ENCODE measurements at regions not wholly inside any gene's neighbourhood (a gene's known extent, or its start where the extent isn't known, plus 50 kb on each side); places are given as distances from the start of the nearest gene placed in this dataset.

DNA sequence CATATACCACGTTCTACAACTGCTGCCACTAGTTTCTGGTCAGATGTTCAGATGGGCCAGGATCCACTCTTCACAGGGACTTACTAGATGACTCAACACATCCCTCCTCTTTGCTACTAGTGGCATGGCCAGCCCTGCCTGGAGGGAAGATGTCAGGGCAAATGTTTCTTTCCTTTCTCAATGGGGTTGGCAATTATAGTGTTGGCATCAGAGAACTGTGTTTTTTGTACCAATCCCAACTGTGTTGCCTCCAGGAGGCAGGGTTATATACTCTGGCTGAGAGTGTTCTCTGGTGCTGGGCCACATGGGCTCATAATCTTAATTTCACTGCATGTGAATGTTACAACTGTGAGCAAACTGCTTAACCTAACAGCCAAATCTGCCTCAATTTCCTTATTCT is 69.9 kb upstream of the AVPR1A start:
- FAIRE-seq (no peak), DNase-seq (ENCODE audit: low read depth, low spot score) (no peak)
- Histone ChIP-seq H3K27me3 (ENCODE audit: control insufficient read depth in 2 of 2, insufficient read depth in 2 of 2, low read length in 2 of 2) (no peaks in the 10 kb centered on the region), H3K4me3 (replicated peaks in 1 of 3; ENCODE audit: insufficient read depth in 1 of 3, low read depth in 1 of 3, low read length in 3 of 3) (no peak overlapping the region), H3K36me3 (ENCODE audit: control insufficient read depth in 2 of 2, extremely low read depth in 1 of 2, insufficient read depth in 2 of 2, low read length in 2 of 2) (no peaks in the 10 kb centered on the region), H3K27ac (ENCODE audit: insufficient read depth, low read depth, low read length) (no peak overlapping the region), H3K9me1 (replicated peaks; ENCODE audit: control insufficient read depth, extremely low read depth, insufficient read depth, low read length) (no peaks in the 10 kb centered on the region), H3K4me2 (ENCODE audit: insufficient read depth, low read length) (no peak overlapping the region), H4K20me1 (replicated peaks; ENCODE audit: control insufficient read depth, extremely low read depth, insufficient read depth, low read length) (no peaks in the 10 kb centered on the region), H3K79me2 (ENCODE audit: control insufficient read depth, insufficient read depth, low read length) (no peaks in the 10 kb centered on the region), H3K4me1 (ENCODE audit: control insufficient read depth, extremely low read depth, insufficient read depth, low read length) (no peaks in the 10 kb centered on the region), H3K9me3 (replicated peaks; ENCODE audit: control insufficient read depth, insufficient read depth, low read length) (no peaks in the 10 kb centered on the region), H2AFZ (ENCODE audit: low read depth, low read length) (no peak overlapping the region), H3K9ac (replicated peaks; ENCODE audit: extremely low read depth, insufficient read depth, low read length) (no peak overlapping the region)
- intact Hi-C loops (cut with micrococcal nuclease): no loop called here
- dilution Hi-C loops (cut with MboI; ENCODE audit: extremely low pct_ligation_motif_present, low sequenced_read_pairs): no loop called here
- POLR2A ChIA-PET: no interaction called here
- TF ChIP-seq JUN (IDR thresholded peaks at IDR 0.05; ENCODE audit: borderline replicate concordance, insufficient read depth, insufficient read length, low read depth): no peak
- TF ChIP-seq EZH2 (IDR thresholded peaks at IDR 0.05; ENCODE audit: borderline replicate concordance, low read depth, low read length, severe bottlenecking): no peak
- no peak for TF ChIP-seq POLR2A (IDR thresholded peaks at IDR 0.05; ENCODE audit: low read depth, low read length)
- TF ChIP-seq, protein P1, sequence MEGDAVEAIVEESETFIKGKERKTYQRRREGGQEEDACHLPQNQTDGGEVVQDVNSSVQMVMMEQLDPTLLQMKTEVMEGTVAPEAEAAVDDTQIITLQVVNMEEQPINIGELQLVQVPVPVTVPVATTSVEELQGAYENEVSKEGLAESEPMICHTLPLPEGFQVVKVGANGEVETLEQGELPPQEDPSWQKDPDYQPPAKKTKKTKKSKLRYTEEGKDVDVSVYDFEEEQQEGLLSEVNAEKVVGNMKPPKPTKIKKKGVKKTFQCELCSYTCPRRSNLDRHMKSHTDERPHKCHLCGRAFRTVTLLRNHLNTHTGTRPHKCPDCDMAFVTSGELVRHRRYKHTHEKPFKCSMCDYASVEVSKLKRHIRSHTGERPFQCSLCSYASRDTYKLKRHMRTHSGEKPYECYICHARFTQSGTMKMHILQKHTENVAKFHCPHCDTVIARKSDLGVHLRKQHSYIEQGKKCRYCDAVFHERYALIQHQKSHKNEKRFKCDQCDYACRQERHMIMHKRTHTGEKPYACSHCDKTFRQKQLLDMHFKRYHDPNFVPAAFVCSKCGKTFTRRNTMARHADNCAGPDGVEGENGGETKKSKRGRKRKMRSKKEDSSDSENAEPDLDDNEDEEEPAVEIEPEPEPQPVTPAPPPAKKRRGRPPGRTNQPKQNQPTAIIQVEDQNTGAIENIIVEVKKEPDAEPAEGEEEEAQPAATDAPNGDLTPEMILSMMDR (IDR thresholded peaks at IDR 0.05; ENCODE audit: extremely low read depth in 1 of 2, insufficient read depth in 1 of 2, low read depth in 1 of 2, low read length in 2 of 2): no peak
- TF ChIP-seq FOS (IDR thresholded peaks at IDR 0.05; ENCODE audit: borderline replicate concordance, insufficient read depth, low read length): no peak
- BruUV-seq (replicated peaks): no TSS peak
- CTCF ChIA-PET: no interaction called here

DNA sequence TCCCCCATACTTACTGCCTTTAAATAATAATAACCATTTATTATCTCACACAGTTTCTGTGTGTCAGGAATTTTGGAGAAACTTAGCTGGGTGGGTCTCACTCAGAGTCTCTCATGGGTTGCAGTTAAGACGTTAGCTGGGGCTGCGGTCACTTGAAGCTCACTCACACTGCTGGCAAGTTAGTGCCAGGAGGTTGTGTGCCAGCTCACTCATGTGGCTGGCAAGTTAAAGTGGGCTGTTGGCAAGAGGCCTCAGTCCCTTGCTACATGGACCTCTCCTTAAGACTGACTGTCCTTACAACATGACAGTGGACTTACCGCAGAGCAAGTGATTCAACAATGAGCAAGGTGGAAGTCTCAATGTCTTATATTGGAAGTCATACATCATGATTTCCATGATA is 61.3 kb upstream of the AVPR1A start:
- POLR2A ChIA-PET: no interaction called here
- intact Hi-C loops (cut with micrococcal nuclease): no loop called here
- BruUV-seq (replicated peaks): no TSS peak

More for the DNA sequence above, 61.3 kb upstream of the AVPR1A start:
- dilution Hi-C loops (cut with MboI; ENCODE audit: extremely low pct_ligation_motif_present, low sequenced_read_pairs): no loop called here
- DNase-seq (ENCODE audit: low read depth, low spot score) (no peak), FAIRE-seq (no peak)
- H3K79me2 ChIP-seq (ENCODE audit: control insufficient read depth, insufficient read depth, low read length): no peaks in the 10 kb centered on the region
- H3K36me3 ChIP-seq (ENCODE audit: control insufficient read depth in 2 of 2, extremely low read depth in 1 of 2, insufficient read depth in 2 of 2, low read length in 2 of 2): no peaks in the 10 kb centered on the region
- no peak overlapping the region for H3K9ac ChIP-seq (replicated peaks; ENCODE audit: extremely low read depth, insufficient read depth, low read length)
- H3K4me1 ChIP-seq (ENCODE audit: control insufficient read depth, extremely low read depth, insufficient read depth, low read length): no peaks in the 10 kb centered on the region
- no peaks in the 10 kb centered on the region for H4K20me1 ChIP-seq (replicated peaks; ENCODE audit: control insufficient read depth, extremely low read depth, insufficient read depth, low read length)
- no peak overlapping the region for H3K27ac ChIP-seq (ENCODE audit: insufficient read depth, low read depth, low read length)
- no peak overlapping the region for H2AFZ ChIP-seq (ENCODE audit: low read depth, low read length)
- H3K9me3 ChIP-seq (replicated peaks; ENCODE audit: control insufficient read depth, insufficient read depth, low read length): no peaks in the 10 kb centered on the region
- H3K4me3 ChIP-seq (replicated peaks in 1 of 3; ENCODE audit: insufficient read depth in 1 of 3, low read depth in 1 of 3, low read length in 3 of 3): no peak overlapping the region
- CTCF ChIA-PET: no interaction called here
- no peaks in the 10 kb centered on the region for H3K27me3 ChIP-seq (ENCODE audit: control insufficient read depth in 2 of 2, insufficient read depth in 2 of 2, low read length in 2 of 2)
- TF ChIP-seq MYC (IDR thresholded peaks at IDR 0.05; ENCODE audit: low read depth, low read length): no peak
- no peaks in the 10 kb centered on the region for H3K9me1 ChIP-seq (replicated peaks; ENCODE audit: control insufficient read depth, extremely low read depth, insufficient read depth, low read length)
- no peak overlapping the region for H3K4me2 ChIP-seq (ENCODE audit: insufficient read depth, low read length)

All from endothelial cell of umbilical vein (primary cell).